Skeletal muscle satellite cell (primary cell): ENCODE measurements at regions not wholly inside any gene's neighbourhood (a gene's known extent, or its start where the extent isn't known, plus 50 kb on each side); places are given as distances from the start of the nearest gene placed in this dataset.
A peak's percentile ranks its signal among the peaks of the same experiment; 100 is the strongest.

Source experiments
- H3K27me3 ChIP-seq: 2 replicates; pipeline ENCODE4 v1.7.0; 2013; ENCODE audit warnings: low read length; ENCODE audit not compliant: control insufficient read depth, insufficient read depth
- H3K36me3 ChIP-seq: 2 replicates; pipeline ENCODE4 v1.7.0; 2013; ENCODE audit warnings: mild to moderate bottlenecking, control low read depth, low read length; ENCODE audit not compliant: insufficient read depth
- H3K4me1 ChIP-seq: 2 replicates; pipeline ENCODE4 v1.7.0; 2013; ENCODE audit warnings: low read length; ENCODE audit not compliant: control insufficient read depth, insufficient read depth
- H3K4me2 ChIP-seq: 2 replicates; pipeline ENCODE4 v1.7.0; 2013; ENCODE audit warnings: mild to moderate bottlenecking, low read length
- H3K4me3 ChIP-seq: 2 replicates; pipeline ENCODE4 v1.7.0; 2013; ENCODE audit warnings: low read length
- H3K9ac ChIP-seq: 2 replicates; pipeline ENCODE4 v1.7.0; 2013; ENCODE audit warnings: mild to moderate bottlenecking, low read depth, low read length, moderate library complexity
- H3K9me3 ChIP-seq: replicated peaks from 2 replicates; pipeline ENCODE4 v1.7.0; 2013; ENCODE audit warnings: mild to moderate bottlenecking, control low read depth, low read length

GRCh38 chr6:87847135-87847829 is 145.2 kb upstream of the AKIRIN2 start:
- no peak overlapping the region for H3K4me3 ChIP-seq
- H3K4me2 ChIP-seq = no peak overlapping the region
- H3K36me3 ChIP-seq = no peaks in the 10 kb centered on the region

GRCh38 chr6:87846434-87846833 is 144.4 kb upstream of the AKIRIN2 start:
- H3K36me3 ChIP-seq = no peaks in the 10 kb centered on the region
- no peaks in the 10 kb centered on the region for H3K4me1 ChIP-seq
- H3K9ac ChIP-seq = no peak overlapping the region
- H3K9me3 ChIP-seq = no peaks in the 10 kb centered on the region
- no peak overlapping the region for H3K4me3 ChIP-seq
- peaks cover 46% of the 10 kb centered on the region for H3K27me3 ChIP-seq
- H3K4me2 ChIP-seq = no peak overlapping the region

More at GRCh38 chr6:87847135-87847829, 145.2 kb upstream of the AKIRIN2 start:
- Histone ChIP-seq H3K27me3 (peaks cover 46% of the 10 kb centered on the region), H3K4me1 (no peaks in the 10 kb centered on the region), H3K9me3 (no peaks in the 10 kb centered on the region), H3K9ac (no peak overlapping the region)

GRCh38 chr6:87840324-87840723 is 138.3 kb upstream of the AKIRIN2 start:
- peaks cover 16% of the 10 kb centered on the region for H3K27me3 ChIP-seq
- H3K9ac ChIP-seq = no peak overlapping the region
- H3K4me1 ChIP-seq = no peaks in the 10 kb centered on the region
- no peak overlapping the region for H3K4me2 ChIP-seq
- H3K4me3 ChIP-seq = no peak overlapping the region
- H3K36me3 ChIP-seq = no peaks in the 10 kb centered on the region
- no peaks in the 10 kb centered on the region for H3K9me3 ChIP-seq

- Histone ChIP-seq H3K9ac (no peak overlapping the region), H3K9me3 (no peaks in the 10 kb centered on the region), H3K27me3 (peaks cover 16% of the 10 kb centered on the region), H3K4me3 (no peak overlapping the region), H3K4me1 (no peaks in the 10 kb centered on the region), H3K4me2 (no peak overlapping the region), H3K36me3 (no peaks in the 10 kb centered on the region)
Observed at GRCh38 chr6:87837876-87838275, 135.8 kb upstream of the AKIRIN2 start.

GRCh38 chr6:87837444-87837843 is 135.4 kb upstream of the AKIRIN2 start:
- Histone ChIP-seq H3K4me3 (no peak overlapping the region), H3K9me3 (no peaks in the 10 kb centered on the region), H3K36me3 (no peaks in the 10 kb centered on the region), H3K27me3 (peaks cover 16% of the 10 kb centered on the region), H3K9ac (no peak overlapping the region), H3K4me2 (no peak overlapping the region), H3K4me1 (no peaks in the 10 kb centered on the region)

- Histone ChIP-seq H3K4me2 (peak overlapping the region; percentile 70), H3K9ac (peak overlapping the region; percentile 63), H3K9me3 (no peaks in the 10 kb centered on the region), H3K27me3 (peaks cover 4% of the 10 kb centered on the region), H3K4me3 (peak overlapping the region; percentile 60), H3K36me3 (no peaks in the 10 kb centered on the region), H3K4me1 (no peaks in the 10 kb centered on the region)
Observed at GRCh38 chr6:87832025-87832825, 130.2 kb upstream of the AKIRIN2 start.

GRCh38 chr6:87830907-87831306 is 128.9 kb upstream of the AKIRIN2 start:
- no peaks in the 10 kb centered on the region for H3K9me3 ChIP-seq
- no peak overlapping the region for H3K9ac ChIP-seq
- no peak overlapping the region for H3K4me3 ChIP-seq
- H3K4me2 ChIP-seq = no peak overlapping the region
- peaks cover 4% of the 10 kb centered on the region for H3K27me3 ChIP-seq
- no peaks in the 10 kb centered on the region for H3K36me3 ChIP-seq
- no peaks in the 10 kb centered on the region for H3K4me1 ChIP-seq

- H3K36me3 ChIP-seq = no peaks in the 10 kb centered on the region
- H3K9me3 ChIP-seq = no peaks in the 10 kb centered on the region
- H3K4me2 ChIP-seq = no peak overlapping the region
- no peaks in the 10 kb centered on the region for H3K4me1 ChIP-seq
- no peak overlapping the region for H3K4me3 ChIP-seq
- H3K9ac ChIP-seq = no peak overlapping the region
- H3K27me3 ChIP-seq = peaks cover 10% of the 10 kb centered on the region
Observed at GRCh38 chr6:87829622-87830121, 127.6 kb upstream of the AKIRIN2 start.

- Histone ChIP-seq H3K4me3 (no peak overlapping the region), H3K36me3 (no peaks in the 10 kb centered on the region), H3K4me1 (no peaks in the 10 kb centered on the region), H3K27me3 (peaks cover 10% of the 10 kb centered on the region), H3K4me2 (no peak overlapping the region), H3K9ac (no peak overlapping the region), H3K9me3 (no peaks in the 10 kb centered on the region)
Observed at GRCh38 chr6:87828044-87828443, 126.0 kb upstream of the AKIRIN2 start.

GRCh38 chr6:87827346-87827745 is 125.3 kb upstream of the AKIRIN2 start:
- H3K4me3 ChIP-seq = no peak overlapping the region
- no peaks in the 10 kb centered on the region for H3K9me3 ChIP-seq
- H3K4me1 ChIP-seq = no peaks in the 10 kb centered on the region
- H3K9ac ChIP-seq = no peak overlapping the region
- H3K4me2 ChIP-seq = no peak overlapping the region
- peaks cover 10% of the 10 kb centered on the region for H3K27me3 ChIP-seq
- H3K36me3 ChIP-seq = no peaks in the 10 kb centered on the region

- Histone ChIP-seq H3K27me3 (peaks cover 10% of the 10 kb centered on the region), H3K4me3 (no peak overlapping the region), H3K4me2 (no peak overlapping the region), H3K4me1 (no peaks in the 10 kb centered on the region), H3K36me3 (no peaks in the 10 kb centered on the region), H3K9me3 (no peaks in the 10 kb centered on the region), H3K9ac (no peak overlapping the region)
Observed at GRCh38 chr6:87826424-87826823, 124.4 kb upstream of the AKIRIN2 start.
